NCI-H1694 (cell line): ENCODE measurements at regions not wholly inside any gene's neighbourhood (a gene's known extent, or its start where the extent isn't known, plus 50 kb on each side); places are given as distances from the start of the nearest gene placed in this dataset.

ENCODE experiments used
- DNase-seq: peaks from one replicate; lab custom pipeline; 2025; lab: John Stamatoyannopoulos, UW

- no peak for DNase-seq
Observed at GRCh38 chr6:134739299-134740026, 210.4 kb downstream of the ALDH8A1 start.

GRCh38 chr6:134738211-134738885 lies 211.6 kb downstream of the ALDH8A1 start:
- no peak for DNase-seq

GRCh38 chr6:134735461-134735860 lies 214.4 kb downstream of the ALDH8A1 start:
- DNase-seq, result no peak

- no peak for DNase-seq
Observed at GRCh38 chr6:134734312-134734869, 215.5 kb downstream of the ALDH8A1 start.

GRCh38 chr6:134733801-134734200 lies 216.1 kb downstream of the ALDH8A1 start:
- DNase-seq, result no peak

- DNase-seq, result no peak
Observed at GRCh38 chr6:134732763-134733162, 217.1 kb downstream of the ALDH8A1 start.

- no peak for DNase-seq
Observed at GRCh38 chr6:134731615-134732014, 218.3 kb downstream of the ALDH8A1 start.

- DNase-seq, result no peak
Observed at GRCh38 chr6:134730013-134730412, 219.9 kb downstream of the ALDH8A1 start.

- peak; percentile 17 for DNase-seq
Observed at GRCh38 chr6:134729561-134729960, 220.3 kb downstream of the ALDH8A1 start.

- DNase-seq, result no peak
Observed at GRCh38 chr6:134727081-134727480, 222.8 kb downstream of the ALDH8A1 start.

- no peak for DNase-seq
Observed at GRCh38 chr6:134725590-134725989, 224.3 kb downstream of the ALDH8A1 start.

GRCh38 chr6:134724771-134725340 lies 225.0 kb downstream of the ALDH8A1 start:
- DNase-seq, result no peak

- no peak for DNase-seq
Observed at GRCh38 chr6:134723081-134723871, 226.6 kb downstream of the ALDH8A1 start.

GRCh38 chr6:134722200-134722870 lies 227.6 kb downstream of the ALDH8A1 start:
- DNase-seq, result no peak

- no peak for DNase-seq
Observed at GRCh38 chr6:134721060-134721405, 228.9 kb downstream of the ALDH8A1 start.

- DNase-seq, result no peak
Observed at GRCh38 chr6:134720353-134721059, 229.4 kb downstream of the ALDH8A1 start.

GRCh38 chr6:134719911-134720310 lies 230.0 kb downstream of the ALDH8A1 start:
- DNase-seq, result no peak

- DNase-seq, result no peak
Observed at GRCh38 chr6:134719286-134719685, 230.6 kb downstream of the ALDH8A1 start.

GRCh38 chr6:134714679-134715078 lies 235.2 kb downstream of the ALDH8A1 start:
- no peak for DNase-seq

- no peak for DNase-seq
Observed at GRCh38 chr6:134714113-134714512, 235.8 kb downstream of the ALDH8A1 start.

- DNase-seq, result no peak
Observed at GRCh38 chr6:134712311-134712710, 237.6 kb downstream of the ALDH8A1 start.
